ENCODE measurements at regions not wholly inside any gene's neighbourhood (a gene's known extent, or its start where the extent isn't known, plus 50 kb on each side); places are given as distances from the start of the nearest gene placed in this dataset.

DNA sequence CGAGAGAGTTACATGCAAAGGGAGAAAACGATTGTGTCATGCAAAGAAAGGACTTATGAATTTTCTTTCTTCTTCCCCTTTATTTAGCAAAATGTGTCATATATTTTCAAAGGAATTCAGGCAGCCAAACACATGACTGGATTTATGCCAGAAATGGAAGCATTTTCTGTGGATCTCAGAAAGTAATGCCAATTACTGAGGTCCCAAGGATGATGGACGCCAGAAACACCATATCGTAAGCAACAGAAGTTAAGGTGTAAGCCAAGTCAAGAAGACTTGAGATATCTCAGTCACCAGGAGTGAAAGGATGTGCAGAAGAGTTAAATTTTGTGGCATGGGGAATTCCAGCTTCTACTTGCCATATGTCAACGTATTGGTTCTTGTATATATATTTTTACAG lies 255.1 kb downstream of the GBA3 start:
- Histone ChIP-seq H3K23ac (ENCODE audit: low read depth, low read length) (no peak overlapping the region), H2BK15ac (ENCODE audit: low read depth, low read length) (no peak overlapping the region), H3K27me3 (ENCODE audit: control insufficient read depth, insufficient read depth, low read length) (no peaks in the 10 kb centered on the region), H2BK120ac (ENCODE audit: low read depth, low read length) (no peak overlapping the region), H3K9me3 (ENCODE audit: control insufficient read depth, insufficient read depth, low read length) (peaks cover 2% of the 10 kb centered on the region), H2AK5ac (ENCODE audit: low read depth, low read length) (no peak overlapping the region), H3K14ac (replicated peaks; ENCODE audit: low read depth, low read length) (no peak overlapping the region), H3K18ac (ENCODE audit: low read depth, low read length) (no peak overlapping the region), H3K9ac (ENCODE audit: low read depth, low read length) (no peak overlapping the region), H2BK5ac (ENCODE audit: low read depth, low read length, poor library complexity, severe bottlenecking) (no peak overlapping the region), H4K8ac (ENCODE audit: low read depth in 2 of 2, low read length in 2 of 2) (no peak overlapping the region), H3K36me3 (ENCODE audit: control insufficient read depth, insufficient read depth, low read length) (no peaks in the 10 kb centered on the region), H3K79me1 (ENCODE audit: low read depth in 1 of 2, low read length in 2 of 2) (no peaks in the 10 kb centered on the region), H4K20me1 (ENCODE audit: insufficient read depth, low read length) (no peaks in the 10 kb centered on the region), H2AFZ (replicated peaks; ENCODE audit: low read length, poor library complexity) (no peak overlapping the region), H3K9me1 (ENCODE audit: insufficient read depth, low read length) (no peaks in the 10 kb centered on the region), H3K27ac (ENCODE audit: insufficient read depth, low read length) (no peak overlapping the region), H4K5ac (ENCODE audit: low read depth, low read length) (no peak overlapping the region), H2AK9ac (replicated peaks; ENCODE audit: low read depth, low read length, poor library complexity) (no peak overlapping the region), H3K56ac (ENCODE audit: extremely low read depth, insufficient read depth, low read length) (no peak overlapping the region), H3K4me2 (ENCODE audit: low read depth, low read length) (no peak overlapping the region), H3K4me1 (ENCODE audit: control insufficient read depth, insufficient read depth, low read length) (no peaks in the 10 kb centered on the region), H3K4me3 (ENCODE audit: insufficient read depth, low read depth, low read length) (no peak overlapping the region), H4K91ac (ENCODE audit: insufficient read depth, low read depth, low read length) (no peak overlapping the region), H3K4ac (ENCODE audit: low read depth, low read length) (no peak overlapping the region), H2BK20ac (ENCODE audit: low read depth, low read length) (no peak overlapping the region)
- dilution Hi-C loops (cut with HindIII; ENCODE audit: low sequenced_read_pairs, unreplicated experiment) = no loop called here
- TF ChIP-seq CEBPB (IDR thresholded peaks at IDR 0.05; ENCODE audit: low read depth, low read length) (no peak), RFX5 (IDR thresholded peaks at IDR 0.05; ENCODE audit: low read depth, low read length) (no peak), NFE2L2 (IDR thresholded peaks at IDR 0.05; ENCODE audit: low read depth, low read length) (no peak), RAD21 (IDR thresholded peaks at IDR 0.05; ENCODE audit: low read length) (no peak), MAFK (IDR thresholded peaks at IDR 0.05; ENCODE audit: low read depth, low read length) (no peak), SMC3 (IDR thresholded peaks at IDR 0.05; ENCODE audit: low read depth, low read length) (no peak), RCOR1 (IDR thresholded peaks at IDR 0.05; ENCODE audit: insufficient replicate concordance, low read length) (no peak), POLR2A (IDR thresholded peaks at IDR 0.05; ENCODE audit: low read depth, low read length) (no peak), CHD1 (IDR thresholded peaks at IDR 0.05; ENCODE audit: low read depth, low read length) (no peak), MAZ (IDR thresholded peaks at IDR 0.05; ENCODE audit: borderline replicate concordance, low read depth, low read length) (no peak), MXI1 (IDR thresholded peaks at IDR 0.05; ENCODE audit: borderline replicate concordance, low read depth, low read length) (no peak), FOS (IDR thresholded peaks at IDR 0.05; ENCODE audit: low read depth, low read length) (no peak), BHLHE40 (IDR thresholded peaks at IDR 0.05; ENCODE audit: low read depth, low read length) (no peak)
- TF ChIP-seq, protein P1, sequence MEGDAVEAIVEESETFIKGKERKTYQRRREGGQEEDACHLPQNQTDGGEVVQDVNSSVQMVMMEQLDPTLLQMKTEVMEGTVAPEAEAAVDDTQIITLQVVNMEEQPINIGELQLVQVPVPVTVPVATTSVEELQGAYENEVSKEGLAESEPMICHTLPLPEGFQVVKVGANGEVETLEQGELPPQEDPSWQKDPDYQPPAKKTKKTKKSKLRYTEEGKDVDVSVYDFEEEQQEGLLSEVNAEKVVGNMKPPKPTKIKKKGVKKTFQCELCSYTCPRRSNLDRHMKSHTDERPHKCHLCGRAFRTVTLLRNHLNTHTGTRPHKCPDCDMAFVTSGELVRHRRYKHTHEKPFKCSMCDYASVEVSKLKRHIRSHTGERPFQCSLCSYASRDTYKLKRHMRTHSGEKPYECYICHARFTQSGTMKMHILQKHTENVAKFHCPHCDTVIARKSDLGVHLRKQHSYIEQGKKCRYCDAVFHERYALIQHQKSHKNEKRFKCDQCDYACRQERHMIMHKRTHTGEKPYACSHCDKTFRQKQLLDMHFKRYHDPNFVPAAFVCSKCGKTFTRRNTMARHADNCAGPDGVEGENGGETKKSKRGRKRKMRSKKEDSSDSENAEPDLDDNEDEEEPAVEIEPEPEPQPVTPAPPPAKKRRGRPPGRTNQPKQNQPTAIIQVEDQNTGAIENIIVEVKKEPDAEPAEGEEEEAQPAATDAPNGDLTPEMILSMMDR (conservative IDR thresholded peaks at IDR 0.05; ENCODE audit: low read depth, low read length) = no peak
- TF ChIP-seq, protein P2, sequence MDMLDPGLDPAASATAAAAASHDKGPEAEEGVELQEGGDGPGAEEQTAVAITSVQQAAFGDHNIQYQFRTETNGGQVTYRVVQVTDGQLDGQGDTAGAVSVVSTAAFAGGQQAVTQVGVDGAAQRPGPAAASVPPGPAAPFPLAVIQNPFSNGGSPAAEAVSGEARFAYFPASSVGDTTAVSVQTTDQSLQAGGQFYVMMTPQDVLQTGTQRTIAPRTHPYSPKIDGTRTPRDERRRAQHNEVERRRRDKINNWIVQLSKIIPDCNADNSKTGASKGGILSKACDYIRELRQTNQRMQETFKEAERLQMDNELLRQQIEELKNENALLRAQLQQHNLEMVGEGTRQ (IDR thresholded peaks at IDR 0.05; ENCODE audit: low read depth, low read length) = no peak
- TF ChIP-seq, protein P3, sequence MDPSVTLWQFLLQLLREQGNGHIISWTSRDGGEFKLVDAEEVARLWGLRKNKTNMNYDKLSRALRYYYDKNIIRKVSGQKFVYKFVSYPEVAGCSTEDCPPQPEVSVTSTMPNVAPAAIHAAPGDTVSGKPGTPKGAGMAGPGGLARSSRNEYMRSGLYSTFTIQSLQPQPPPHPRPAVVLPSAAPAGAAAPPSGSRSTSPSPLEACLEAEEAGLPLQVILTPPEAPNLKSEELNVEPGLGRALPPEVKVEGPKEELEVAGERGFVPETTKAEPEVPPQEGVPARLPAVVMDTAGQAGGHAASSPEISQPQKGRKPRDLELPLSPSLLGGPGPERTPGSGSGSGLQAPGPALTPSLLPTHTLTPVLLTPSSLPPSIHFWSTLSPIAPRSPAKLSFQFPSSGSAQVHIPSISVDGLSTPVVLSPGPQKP (IDR thresholded peaks at IDR 0.05; ENCODE audit: borderline replicate concordance, low read depth, low read length) = no peak
- ATAC-seq (ENCODE audit: low read depth) (no peak), DNase-seq (no peak)
- CTCF ChIA-PET = no interaction called here
- in situ Hi-C loops (cut with MboI; ENCODE audit: low sequenced_read_pairs) = no loop called here
- BruUV-seq (replicated peaks) = no TSS peak
- intact Hi-C loops (cut with micrococcal nuclease) = no loop called here
- 50% methylated on average over 1 of the region's 5 CpGs; no CpG with 5 or more reads in 1 of the 2 experiments for WGBS, 2 experiments (ENCODE audit: extremely low coverage in 2 of 2, insufficient read length in 1 of 2)
- POLR2A ChIA-PET (ENCODE audit: unreplicated experiment) = no interaction called here
